Fibroblast of gingiva (primary cell): ENCODE measurements at regions not wholly inside any gene's neighbourhood (a gene's known extent, or its start where the extent isn't known, plus 50 kb on each side); places are given as distances from the start of the nearest gene placed in this dataset.
"Not testable (repeated sequence)": the region's sequence is repeated elsewhere in the genome, so short reads cannot be mapped to it uniquely, and the experiment has no call there.

Experiments used
- DNase-seq: peaks from one replicate; pipeline ENCODE4 v3.0.0-alpha.2; 2011; ENCODE audit warnings: low read depth

- DNase-seq = not testable (repeated sequence)
Measured at GRCh38 chr12:131520553-131520952, 190.3 kb upstream of the SFSWAP start.

GRCh38 chr12:131521326-131521725 is 189.6 kb upstream of the SFSWAP start:
- DNase-seq = no peak

GRCh38 chr12:131525795-131526508 is 184.9 kb upstream of the SFSWAP start:
- DNase-seq = no peak

GRCh38 chr12:131527092-131527491 is 183.8 kb upstream of the SFSWAP start:
- no peak for DNase-seq

GRCh38 chr12:131527736-131528135 is 183.2 kb upstream of the SFSWAP start:
- no peak for DNase-seq

GRCh38 chr12:131528144-131528543 is 182.7 kb upstream of the SFSWAP start:
- DNase-seq = no peak

- DNase-seq = no peak
Measured at GRCh38 chr12:131528667-131529066, 182.2 kb upstream of the SFSWAP start.

- DNase-seq = no peak
Measured at GRCh38 chr12:131529196-131530040, 181.5 kb upstream of the SFSWAP start.

GRCh38 chr12:131530041-131530332 is 180.9 kb upstream of the SFSWAP start:
- DNase-seq = no peak

- no peak for DNase-seq
Measured at GRCh38 chr12:131530422-131530821, 180.5 kb upstream of the SFSWAP start.

GRCh38 chr12:131533139-131533538 is 177.8 kb upstream of the SFSWAP start:
- DNase-seq = no peak

- DNase-seq = no peak
Measured at GRCh38 chr12:131535779-131536178, 175.1 kb upstream of the SFSWAP start.

- no peak for DNase-seq
Measured at GRCh38 chr12:131536337-131536736, 174.6 kb upstream of the SFSWAP start.

GRCh38 chr12:131536766-131537165 is 174.1 kb upstream of the SFSWAP start:
- DNase-seq = no peak

GRCh38 chr12:131537267-131537958 is 173.5 kb upstream of the SFSWAP start:
- DNase-seq = no peak

GRCh38 chr12:131539381-131539780 is 171.5 kb upstream of the SFSWAP start:
- DNase-seq = no peak

- no peak for DNase-seq
Measured at GRCh38 chr12:131540138-131540623, 170.7 kb upstream of the SFSWAP start.

- not testable (repeated sequence) for DNase-seq
Measured at GRCh38 chr12:131541512-131541911, 169.4 kb upstream of the SFSWAP start.

- DNase-seq = no peak
Measured at GRCh38 chr12:131542351-131542750, 168.5 kb upstream of the SFSWAP start.

- no peak for DNase-seq
Measured at GRCh38 chr12:131543040-131543439, 167.8 kb upstream of the SFSWAP start.

GRCh38 chr12:131547555-131547954 is 163.3 kb upstream of the SFSWAP start:
- no peak for DNase-seq

GRCh38 chr12:131550121-131550520 is 160.8 kb upstream of the SFSWAP start:
- no peak for DNase-seq
